OCI-LY7 (cell line): ENCODE measurements at regions not wholly inside any gene's neighbourhood (a gene's known extent, or its start where the extent isn't known, plus 50 kb on each side); places are given as distances from the start of the nearest gene placed in this dataset.
A peak's percentile ranks its signal among the peaks of the same experiment; 100 is the strongest.

Experiments used
- BruUV-seq: library from RNA; stranded (reverse); fragments of 400-500 nt; replicated peaks from 2 replicates; lab custom pipeline; 2021; lab: Mats Ljungman, UMichigan
- CTCF ChIA-PET: fragments of 300-600 bp; sonication (Branson Sonifier 250); formaldehyde crosslinking; loops from one replicate; lab custom pipeline; 2022; ENCODE audit warnings: antibody characterized with exemption; ENCODE audit not compliant: unreplicated experiment; lab: Charles Lee
- POLR2A ChIA-PET: fragments of 300-600 bp; sonication (Branson Sonifier 250); formaldehyde crosslinking; loops from one replicate; lab custom pipeline; 2022; ENCODE audit warnings: antibody characterized with exemption; lab: Charles Lee
- DNase-seq: peaks from one replicate; pipeline ENCODE4 v3.0.0-alpha.2; 2015; ENCODE audit warnings: low spot score
- H2AFZ ChIP-seq: fragments of 200-600 bp; sonication (generic), shearing (Covaris generic); 2 replicates; pipeline ENCODE4 v1.6.1; 2014; ENCODE audit warnings: mild to moderate bottlenecking, antibody characterized with exemption, low read length, moderate library complexity
- H3K27ac ChIP-seq: fragments of 200-600 bp; sonication (generic); 2 replicates; pipeline ENCODE4 v1.5.1; 2014; ENCODE audit warnings: mixed run types, low read depth, mild to moderate bottlenecking, moderate library complexity, low read length, inconsistent platforms; ENCODE audit not compliant: poor library complexity, severe bottlenecking
- H3K36me3 ChIP-seq: fragments of 200-600 bp; sonication (generic); 2 replicates; pipeline ENCODE4 v1.6.1; 2014; ENCODE audit warnings: mild to moderate bottlenecking, antibody characterized with exemption, low read length, moderate library complexity, mixed read lengths; ENCODE audit not compliant: insufficient read depth
- H3K4me1 ChIP-seq: fragments of 200-600 bp; sonication (generic); 2 replicates; pipeline ENCODE4 v1.5.1; 2014; ENCODE audit warnings: mild to moderate bottlenecking, low read length; ENCODE audit not compliant: insufficient read depth, poor library complexity, severe bottlenecking
- H3K4me2 ChIP-seq: fragments of 200-600 bp; sonication (generic); 2 replicates; pipeline ENCODE4 v1.6.1; 2014; ENCODE audit warnings: mild to moderate bottlenecking, low read length
- H3K4me3 ChIP-seq: fragments of 200-600 bp; sonication (generic); 2 replicates; pipeline ENCODE4 v1.5.1; 2014; ENCODE audit warnings: mild to moderate bottlenecking, low read depth, low read length; ENCODE audit not compliant: poor library complexity, severe bottlenecking
- H3K79me2 ChIP-seq: fragments of 200-600 bp; sonication (generic); 2 replicates; pipeline ENCODE4 v1.6.1; 2016; ENCODE audit warnings: low read depth, mild to moderate bottlenecking, low read length, moderate library complexity, mixed read lengths; ENCODE audit not compliant: insufficient read depth
- H3K9me2 ChIP-seq: fragments of 200-600 bp; sonication (generic); 2 replicates; pipeline ENCODE4 v1.6.1; 2016; ENCODE audit warnings: mild to moderate bottlenecking, low read length, mixed read lengths; ENCODE audit not compliant: insufficient read depth
- H3K9me3 ChIP-seq: fragments of 200-600 bp; sonication (generic); 2 replicates; pipeline ENCODE4 v1.6.1; 2014; ENCODE audit warnings: mild to moderate bottlenecking, mixed run types, low read length, mixed read lengths
- H4K20me1 ChIP-seq: fragments of 200-600 bp; sonication (generic); 2 replicates; pipeline ENCODE4 v1.6.1; 2014; ENCODE audit warnings: mild to moderate bottlenecking, antibody characterized with exemption, low read length, moderate library complexity, mixed read lengths; ENCODE audit not compliant: insufficient read depth
- EZH2phosphoT487 ChIP-seq: fragments of 200-600 bp; sonication (generic); IDR thresholded peaks from 2 replicates; pipeline ENCODE4 v1.6.1; 2018; ENCODE audit warnings: low read depth, borderline replicate concordance, mild to moderate bottlenecking, mixed run types, antibody characterized with exemption, low read length, moderate library complexity, mixed read lengths
- intact Hi-C: fragments of 100-400 bp; cut with micrococcal nuclease; formaldehyde crosslinking; loops from one replicate; pipeline ENCODE4 v1.10.0; 2022; ENCODE audit not compliant: unreplicated experiment
- TF ChIP-seq, protein P1 (sequence below): fragments of 200-600 bp; sonication (generic); conservative IDR thresholded peaks from 2 replicates; pipeline ENCODE4 v1.5.1; 2014; ENCODE audit warnings: mild to moderate bottlenecking, antibody characterized with exemption, low read length, moderate library complexity, mixed read lengths

DNA sequence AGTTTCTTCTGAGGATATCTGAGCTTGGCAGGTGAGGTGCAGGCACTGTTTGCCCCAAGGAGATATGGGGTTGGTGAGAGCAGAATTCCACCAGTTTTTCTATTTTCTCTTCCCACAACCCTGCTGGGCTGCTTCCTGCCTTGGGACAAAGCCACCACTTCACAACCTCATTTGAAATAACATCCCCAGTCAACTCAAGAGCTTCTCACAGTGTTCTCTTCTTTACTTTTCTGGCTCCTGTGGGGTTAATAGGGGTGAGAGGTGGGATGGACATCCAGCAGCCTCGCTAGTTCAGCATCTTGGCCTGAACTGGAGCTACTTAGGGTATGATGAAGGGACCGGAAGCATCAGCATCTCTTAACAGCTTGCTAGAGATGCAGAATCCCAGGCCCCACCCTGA lies 106.3 kb downstream of the SLC4A3 start:
- Histone ChIP-seq H3K36me3 (no peaks in the 10 kb centered on the region), H3K4me3 (no peak overlapping the region), H3K27ac (no peak overlapping the region), H2AFZ (no peak overlapping the region), H3K4me2 (no peak overlapping the region), H3K79me2 (no peaks in the 10 kb centered on the region), H3K4me1 (no peaks in the 10 kb centered on the region), H3K9me2 (no peaks in the 10 kb centered on the region), H4K20me1 (no peaks in the 10 kb centered on the region), H3K9me3 (no peaks in the 10 kb centered on the region)
- BruUV-seq = no TSS peak
- TF ChIP-seq EZH2phosphoT487 = no peak
- TF ChIP-seq, protein P1, sequence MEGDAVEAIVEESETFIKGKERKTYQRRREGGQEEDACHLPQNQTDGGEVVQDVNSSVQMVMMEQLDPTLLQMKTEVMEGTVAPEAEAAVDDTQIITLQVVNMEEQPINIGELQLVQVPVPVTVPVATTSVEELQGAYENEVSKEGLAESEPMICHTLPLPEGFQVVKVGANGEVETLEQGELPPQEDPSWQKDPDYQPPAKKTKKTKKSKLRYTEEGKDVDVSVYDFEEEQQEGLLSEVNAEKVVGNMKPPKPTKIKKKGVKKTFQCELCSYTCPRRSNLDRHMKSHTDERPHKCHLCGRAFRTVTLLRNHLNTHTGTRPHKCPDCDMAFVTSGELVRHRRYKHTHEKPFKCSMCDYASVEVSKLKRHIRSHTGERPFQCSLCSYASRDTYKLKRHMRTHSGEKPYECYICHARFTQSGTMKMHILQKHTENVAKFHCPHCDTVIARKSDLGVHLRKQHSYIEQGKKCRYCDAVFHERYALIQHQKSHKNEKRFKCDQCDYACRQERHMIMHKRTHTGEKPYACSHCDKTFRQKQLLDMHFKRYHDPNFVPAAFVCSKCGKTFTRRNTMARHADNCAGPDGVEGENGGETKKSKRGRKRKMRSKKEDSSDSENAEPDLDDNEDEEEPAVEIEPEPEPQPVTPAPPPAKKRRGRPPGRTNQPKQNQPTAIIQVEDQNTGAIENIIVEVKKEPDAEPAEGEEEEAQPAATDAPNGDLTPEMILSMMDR = no peak
- intact Hi-C loops = loop anchor here (10.0 kb wide), 2 partner anchors 261 to 951 kb away; no protein-coding TSS in a partner anchor
- POLR2A ChIA-PET = interaction anchor here (1.3 to 1.6 kb wide), 2 partner anchors 13 to 35 kb away, joined by 3 to 5 read pairs; no protein-coding TSS in a partner anchor
- DNase-seq = no peak
- CTCF ChIA-PET = no interaction called here

DNA sequence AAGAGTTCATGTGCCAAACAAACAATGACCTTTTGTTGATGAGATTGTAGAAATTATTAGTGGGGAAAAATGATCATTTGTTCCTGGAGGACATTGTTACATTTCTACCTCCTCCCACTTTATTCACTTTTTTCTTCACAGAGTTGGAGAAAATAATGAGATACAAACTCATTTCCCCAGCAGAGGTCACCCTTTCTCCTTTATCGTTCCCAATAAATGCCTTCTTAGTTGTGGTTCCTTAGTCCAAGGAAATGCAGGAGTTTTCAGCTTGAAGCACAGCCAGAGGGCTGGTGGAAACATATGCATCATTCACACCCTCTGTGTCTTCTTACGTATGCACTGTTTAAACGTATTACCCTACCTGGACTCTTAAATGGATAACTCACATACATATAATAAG lies 108.8 kb downstream of the SLC4A3 start:
- peak; percentile 37 for DNase-seq
- Histone ChIP-seq H3K4me2 (no peak overlapping the region), H4K20me1 (no peaks in the 10 kb centered on the region), H3K4me3 (no peak overlapping the region), H3K9me3 (no peaks in the 10 kb centered on the region), H3K27ac (no peak overlapping the region), H3K36me3 (no peaks in the 10 kb centered on the region), H3K4me1 (no peaks in the 10 kb centered on the region), H3K79me2 (no peaks in the 10 kb centered on the region), H3K9me2 (no peaks in the 10 kb centered on the region), H2AFZ (no peak overlapping the region)
- CTCF ChIA-PET = no interaction called here
- TF ChIP-seq EZH2phosphoT487 = no peak
- TF ChIP-seq, protein P1 = peak; percentile 84
- POLR2A ChIA-PET = interaction anchor here (0.7 kb wide), 1 partner anchor 41 kb away, joined by 3 read pairs; no protein-coding TSS in a partner anchor
- intact Hi-C loops = loop anchor here (1.0 to 10.0 kb wide), 3 partner anchors 259 to 1837 kb away; no protein-coding TSS in a partner anchor
- no TSS peak for BruUV-seq

DNA sequence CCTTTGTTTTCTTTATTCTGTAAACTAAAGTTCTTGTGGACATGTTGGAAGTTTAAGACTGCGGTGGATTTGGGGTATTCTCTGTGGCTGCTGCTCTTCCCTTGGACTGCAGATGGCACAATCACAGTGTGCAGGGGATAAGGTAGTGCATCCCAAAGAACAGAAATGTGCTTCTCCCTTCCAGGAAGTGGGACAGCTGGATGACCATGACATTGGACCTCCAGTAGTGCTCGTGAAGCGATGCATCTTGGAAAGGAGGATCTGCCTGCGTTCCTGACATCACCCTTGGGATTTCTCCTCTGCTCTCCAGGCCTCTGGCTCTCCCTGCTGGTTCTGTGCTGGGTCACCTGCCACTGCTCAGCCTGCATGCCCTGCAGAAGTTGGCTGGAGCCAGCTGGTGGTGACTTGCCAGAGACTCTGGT lies 109.9 kb downstream of the SLC4A3 start:
- H3K9me3 ChIP-seq = no peaks in the 10 kb centered on the region
- no peaks in the 10 kb centered on the region for H3K4me1 ChIP-seq
- H3K9me2 ChIP-seq = no peaks in the 10 kb centered on the region
- no peak overlapping the region for H3K4me3 ChIP-seq
- ChIA-PET POLR2A (no interaction called here), CTCF (no interaction called here)
- intact Hi-C loops = loop anchor here (10.0 kb wide), 2 partner anchors 258 to 948 kb away; no protein-coding TSS in a partner anchor
- no peak overlapping the region for H3K27ac ChIP-seq
- DNase-seq = no peak
- H3K79me2 ChIP-seq = no peaks in the 10 kb centered on the region
- no peak overlapping the region for H2AFZ ChIP-seq
- TF ChIP-seq, protein P1 = peak; percentile 49
- TF ChIP-seq EZH2phosphoT487 = no peak
- H3K4me2 ChIP-seq = no peak overlapping the region
- no peaks in the 10 kb centered on the region for H3K36me3 ChIP-seq
- H4K20me1 ChIP-seq = no peaks in the 10 kb centered on the region
- no TSS peak for BruUV-seq
